ENCODE measurements at regions not wholly inside any gene's neighbourhood (a gene's known extent, or its start where the extent isn't known, plus 50 kb on each side); places are given as distances from the start of the nearest gene placed in this dataset.
"Not testable (repeated sequence)": the region's sequence is repeated elsewhere in the genome, so short reads cannot be mapped to it uniquely, and the experiment has no call there.

DNA sequence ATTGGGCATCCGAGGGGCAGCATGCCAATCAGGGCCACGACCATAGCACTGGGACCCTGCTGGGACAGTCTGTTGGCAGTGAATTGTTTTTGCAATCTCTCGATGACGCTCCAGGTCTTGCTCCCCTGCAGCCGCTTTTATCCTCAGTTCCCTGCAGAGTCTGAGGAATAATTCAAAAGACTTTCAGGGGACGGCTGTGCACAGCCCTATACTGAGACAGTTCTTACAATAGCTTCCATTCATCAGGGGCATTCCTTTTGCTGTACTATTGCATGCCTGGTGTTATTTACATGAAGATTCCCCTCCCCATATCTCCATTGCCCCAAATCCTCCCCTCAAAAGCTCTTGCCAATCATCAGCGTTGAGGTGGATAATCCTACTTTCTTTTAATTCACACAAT, 163.3 kb upstream of the WWC1 start:
- no peak for DNase-seq (ENCODE audit: low spot score)

DNA sequence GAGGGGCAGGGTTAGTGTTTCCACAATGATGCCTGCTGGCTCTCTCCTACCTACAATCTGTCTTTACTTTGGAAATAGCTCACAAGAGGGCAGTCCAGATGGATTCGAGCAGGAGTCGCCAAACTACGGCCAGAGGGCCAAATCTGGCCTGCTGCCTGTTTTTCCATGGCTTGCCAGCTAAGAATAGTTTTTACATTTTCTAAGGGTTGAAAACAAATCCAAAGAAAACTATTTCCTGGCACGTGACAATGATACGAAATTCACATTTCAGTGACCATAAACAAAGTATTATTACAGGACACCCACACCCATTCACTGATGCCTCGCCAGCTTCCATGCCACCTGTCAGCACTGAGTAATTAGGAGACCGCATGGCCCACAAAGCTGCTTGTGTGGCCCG, 162.9 kb upstream of the WWC1 start:
- no peak for DNase-seq (ENCODE audit: low spot score)

DNA sequence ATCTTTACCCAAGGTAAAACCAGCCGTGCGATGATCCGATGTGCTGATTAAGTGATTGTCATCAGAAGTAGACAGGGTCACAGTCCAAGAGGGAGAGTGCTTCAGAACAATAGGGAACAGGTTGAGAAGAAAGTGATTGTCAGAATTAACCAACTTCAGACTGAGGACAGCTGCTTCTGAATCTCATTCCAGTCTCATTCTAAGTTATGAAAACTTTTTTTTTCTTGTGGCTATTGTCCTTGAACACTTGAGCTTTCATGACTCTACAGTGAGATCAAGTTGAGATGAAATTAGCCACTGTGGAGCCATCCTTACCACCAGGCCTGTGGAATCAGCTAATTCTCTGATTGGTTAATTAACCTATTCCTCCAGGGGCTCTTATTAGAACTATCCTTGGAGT, 159.9 kb upstream of the WWC1 start:
- DNase-seq (ENCODE audit: low spot score): no peak

DNA sequence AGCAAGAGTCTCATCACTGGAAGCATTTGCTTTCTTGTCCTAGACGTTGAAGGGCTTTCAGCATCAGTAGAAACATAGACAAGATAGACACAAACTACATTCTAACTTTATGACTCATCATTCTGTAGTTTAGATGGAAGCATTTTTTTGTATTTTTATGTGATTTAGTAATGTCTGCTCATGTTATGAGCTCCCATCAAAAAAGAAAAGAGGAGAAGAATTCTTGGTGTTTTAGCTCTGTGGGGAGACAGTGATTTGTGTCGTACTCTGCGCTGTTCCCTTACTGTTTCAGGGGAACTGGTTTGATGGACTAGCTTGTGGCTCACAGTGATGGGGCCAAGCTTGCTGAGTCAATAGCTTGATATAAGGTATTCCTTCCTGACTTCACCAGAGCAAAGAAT, 159.2 kb upstream of the WWC1 start:
- DNase-seq (ENCODE audit: low spot score): no peak

- DNase-seq (ENCODE audit: low spot score): no peak
These were observed 155.5 kb upstream of the WWC1 start for GRCh38 chr5:168135897-168136296.

- DNase-seq (ENCODE audit: low spot score): no peak
These were observed 155.1 kb upstream of the WWC1 start for GRCh38 chr5:168136340-168136739.

GRCh38 chr5:168137265-168137664, 154.2 kb upstream of the WWC1 start:
- DNase-seq (ENCODE audit: low spot score): no peak

DNA sequence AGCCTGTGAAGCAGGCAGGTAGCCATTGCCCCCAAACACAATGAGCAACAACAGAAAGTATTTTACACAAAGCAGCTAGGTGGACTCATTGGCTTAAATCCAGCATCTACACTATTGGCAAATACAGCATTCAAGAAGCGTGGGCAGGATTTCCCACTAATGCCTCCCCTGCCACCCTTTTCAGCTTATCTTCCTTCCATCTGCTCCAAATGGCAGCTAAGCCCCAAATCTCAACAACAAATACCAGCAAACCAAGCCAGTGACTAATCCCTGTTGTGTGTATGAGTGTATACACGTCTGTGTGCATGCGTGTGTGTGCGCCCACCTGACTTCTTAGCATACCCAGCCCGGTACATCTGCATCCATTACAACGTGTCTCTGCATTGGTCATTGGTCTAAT, 151.2 kb upstream of the WWC1 start:
- DNase-seq (ENCODE audit: low spot score): no peak

DNA sequence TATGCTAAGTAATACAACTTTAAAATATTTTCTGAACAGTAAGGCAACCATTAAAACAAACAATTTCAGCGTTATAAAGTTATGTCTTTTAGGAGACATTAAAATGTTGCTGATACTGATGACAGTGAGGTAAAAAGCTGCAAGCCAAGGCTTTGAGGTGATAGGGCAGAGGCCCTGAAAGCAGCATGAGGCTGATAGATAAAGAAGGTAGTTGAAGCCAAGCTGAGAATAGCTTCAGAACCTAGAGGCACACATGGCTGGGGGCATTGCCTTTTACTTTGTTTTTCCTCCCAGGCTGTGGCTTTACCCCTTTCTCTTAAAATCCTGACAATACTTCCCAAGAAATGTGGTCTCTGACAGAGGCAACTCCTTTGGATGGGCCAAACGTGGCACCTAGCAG, 149.0 kb upstream of the WWC1 start:
- DNase-seq (ENCODE audit: low spot score): no peak

- not testable (repeated sequence) for DNase-seq (ENCODE audit: low spot score)
These were observed 147.9 kb upstream of the WWC1 start for GRCh38 chr5:168143521-168143920.

GRCh38 chr5:168147106-168147505, 144.3 kb upstream of the WWC1 start:
- DNase-seq (ENCODE audit: low spot score): no peak

DNA sequence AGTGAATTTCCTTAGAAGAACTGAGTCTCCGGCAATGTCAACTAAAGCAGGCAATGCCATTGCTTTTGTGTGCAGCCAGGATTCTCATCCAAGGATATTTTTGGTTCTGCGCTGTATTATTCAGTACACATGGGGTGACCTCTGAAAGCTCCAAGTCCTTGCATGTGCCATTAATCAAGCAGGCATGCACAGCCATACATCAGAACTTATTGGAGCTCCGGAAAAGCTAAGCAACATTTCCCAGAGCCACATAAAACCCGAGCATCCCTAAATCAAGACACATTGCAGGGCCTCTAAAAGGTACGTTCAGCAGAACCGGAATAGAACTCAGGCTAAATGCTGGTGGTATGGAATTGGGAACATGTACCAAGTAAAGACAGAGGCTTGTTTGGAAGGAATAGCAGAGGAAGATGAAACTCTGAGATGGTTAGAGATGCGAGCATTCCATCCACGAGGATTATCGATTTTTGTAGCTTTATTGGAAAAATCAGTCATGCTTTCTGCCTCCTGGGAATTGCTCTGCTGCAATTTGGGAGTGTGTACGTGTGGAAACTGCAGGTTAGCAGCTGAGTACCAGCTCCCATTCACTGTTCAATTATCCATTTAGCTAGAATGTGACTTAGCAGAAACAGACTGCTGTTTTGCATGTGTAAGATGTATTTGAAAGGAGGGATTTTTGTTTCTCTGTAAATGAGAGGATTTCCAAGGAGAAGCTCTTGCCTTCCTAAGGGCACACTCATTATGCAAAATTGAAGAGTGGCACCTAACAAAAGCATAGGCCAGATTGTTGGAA, 143.7 kb upstream of the WWC1 start:
- no peak for DNase-seq (ENCODE audit: low spot score)

DNA sequence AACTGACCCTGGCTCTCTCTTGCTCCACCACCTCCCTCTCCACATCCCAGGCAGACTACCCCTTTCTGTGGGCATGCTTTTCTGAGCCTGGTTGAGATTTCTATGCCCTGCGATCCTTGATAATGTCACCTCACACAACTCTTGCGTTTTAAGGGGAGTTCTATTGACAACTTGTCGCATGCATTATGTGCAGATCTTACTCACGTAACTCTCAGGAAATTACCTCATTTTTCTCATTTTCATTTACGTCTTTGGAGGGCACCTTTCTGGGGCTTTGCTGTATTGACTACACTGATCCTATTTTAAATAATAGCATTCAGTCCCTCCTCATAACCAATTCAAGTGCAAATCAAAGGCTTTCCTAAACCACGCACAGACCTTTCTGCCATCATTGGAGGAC, 140.4 kb upstream of the WWC1 start:
- no peak for DNase-seq (ENCODE audit: low spot score)

GRCh38 chr5:168152660-168153059, 138.8 kb upstream of the WWC1 start:
- DNase-seq (ENCODE audit: low spot score): no peak

- no peak for DNase-seq (ENCODE audit: low spot score)
These were observed 138.1 kb upstream of the WWC1 start for GRCh38 chr5:168153263-168153875.

- DNase-seq (ENCODE audit: low spot score): no peak
These were observed 137.6 kb upstream of the WWC1 start for GRCh38 chr5:168153876-168154270.

GRCh38 chr5:168155585-168155984, 135.9 kb upstream of the WWC1 start:
- no peak for DNase-seq (ENCODE audit: low spot score)

DNA sequence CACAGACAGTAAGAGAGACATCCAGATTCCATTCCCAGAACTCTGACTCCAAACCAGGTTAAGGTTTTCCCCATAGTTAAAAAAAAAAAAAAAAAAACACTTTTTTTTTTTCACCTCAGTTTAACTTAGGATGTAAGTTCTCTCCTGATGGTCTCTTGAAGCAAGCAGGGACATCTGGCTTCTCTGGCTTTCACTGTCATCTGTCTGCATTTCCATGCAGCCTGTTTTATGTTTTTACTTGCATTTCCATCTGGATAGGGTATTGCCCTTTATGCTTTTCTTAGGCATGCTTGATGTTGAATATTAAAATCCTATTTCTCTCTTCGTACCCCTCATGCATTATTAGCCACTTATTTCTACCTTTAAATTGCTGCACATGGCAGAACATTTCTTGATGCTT, 135.3 kb upstream of the WWC1 start:
- no peak for DNase-seq (ENCODE audit: low spot score)

GRCh38 chr5:168157141-168157540, 134.3 kb upstream of the WWC1 start:
- no peak for DNase-seq (ENCODE audit: low spot score)

- no peak for DNase-seq (ENCODE audit: low spot score)
These were observed 132.0 kb upstream of the WWC1 start for GRCh38 chr5:168159425-168159824.

DNA sequence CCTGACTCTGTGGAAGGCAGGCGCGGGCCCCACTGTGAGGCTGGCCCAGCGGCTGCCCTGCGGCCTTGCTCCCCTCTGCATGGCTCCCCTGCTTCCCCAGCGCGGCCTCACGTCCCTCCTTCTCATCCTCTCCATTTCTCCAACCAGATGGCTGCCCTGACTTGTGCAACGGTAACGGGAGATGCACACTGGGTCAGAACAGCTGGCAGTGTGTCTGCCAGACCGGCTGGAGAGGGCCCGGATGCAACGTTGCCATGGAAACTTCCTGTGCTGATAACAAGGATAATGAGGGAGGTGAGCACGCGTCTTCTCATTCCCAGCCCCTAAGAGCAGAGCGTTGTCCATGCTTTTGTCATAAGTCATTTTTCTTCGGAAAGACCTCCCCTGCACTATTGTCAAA, 129.0 kb upstream of the WWC1 start:
- no peak for DNase-seq (ENCODE audit: low spot score)

- DNase-seq (ENCODE audit: low spot score): no peak
These were observed 127.5 kb upstream of the WWC1 start for GRCh38 chr5:168163966-168164365.

DNA sequence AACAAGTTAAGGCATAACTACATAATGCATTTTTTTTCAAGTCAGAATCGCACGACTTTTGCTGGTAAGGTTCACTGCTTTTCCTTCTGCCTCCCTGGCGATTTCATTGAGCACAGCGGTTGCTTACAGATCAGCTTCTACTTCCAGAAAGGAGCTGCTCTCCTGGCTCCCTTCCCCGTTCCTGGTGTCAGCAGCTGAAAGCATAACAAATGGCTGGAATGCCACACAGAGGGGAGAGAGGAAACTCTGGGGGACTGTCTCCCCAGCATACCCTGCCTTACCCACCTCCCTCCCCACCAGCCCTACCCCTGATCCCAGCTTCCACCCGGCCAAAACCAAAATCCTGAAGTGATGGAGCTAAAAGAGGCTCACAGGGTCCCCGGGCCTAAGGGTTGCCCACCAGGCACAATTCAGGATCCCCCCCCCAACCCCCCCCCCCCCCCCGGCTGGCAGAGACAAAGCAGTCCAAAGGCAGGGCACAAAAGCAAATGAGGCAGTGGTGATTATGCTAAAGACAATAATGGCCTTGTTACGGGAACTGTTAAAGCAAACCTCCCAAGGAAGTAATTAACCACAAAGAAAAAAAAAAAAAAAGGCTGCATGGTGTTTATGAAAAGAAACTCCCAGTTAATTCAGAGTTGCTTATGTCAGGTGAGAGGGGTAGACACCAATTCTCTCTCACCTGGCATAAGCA, 126.1 kb upstream of the WWC1 start:
- DNase-seq (ENCODE audit: low spot score): no peak
